ENCODE measurements at regions not wholly inside any gene's neighbourhood (a gene's known extent, or its start where the extent isn't known, plus 50 kb on each side); places are given as distances from the start of the nearest gene placed in this dataset.
"Not testable (repeated sequence)": the region's sequence is repeated elsewhere in the genome, so short reads cannot be mapped to it uniquely, and the experiment has no call there.

DNA sequence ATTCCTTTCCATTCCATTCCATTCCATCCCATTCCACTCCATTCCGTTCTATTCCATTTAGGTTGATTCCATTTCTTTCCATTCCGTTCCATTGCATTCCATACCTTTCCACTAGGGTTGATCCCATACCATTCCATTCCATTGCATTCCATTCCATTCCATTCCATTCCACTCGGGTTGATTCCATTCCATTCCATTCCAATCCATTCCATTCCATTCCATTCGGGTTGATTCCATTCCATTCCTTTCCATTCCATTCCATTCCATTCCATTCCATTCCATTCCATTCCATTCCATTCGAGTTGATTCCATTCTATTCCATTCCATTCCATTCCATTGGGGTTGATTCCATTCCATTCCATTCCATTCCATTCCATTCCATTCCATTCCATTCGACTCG is 161.1 kb downstream of the CWH43 start:
- H3K4me3 Mint-ChIP-seq, DNase-seq, H3K27ac Mint-ChIP-seq, H3K4me1 Mint-ChIP-seq, H3K27me3 Mint-ChIP-seq: not testable (repeated sequence)
- Mint-ChIP-seq H3K9me3 (peaks cover 70% of the 10 kb centered on the region), H3K36me3 (peaks cover 51% of the 10 kb centered on the region)

DNA sequence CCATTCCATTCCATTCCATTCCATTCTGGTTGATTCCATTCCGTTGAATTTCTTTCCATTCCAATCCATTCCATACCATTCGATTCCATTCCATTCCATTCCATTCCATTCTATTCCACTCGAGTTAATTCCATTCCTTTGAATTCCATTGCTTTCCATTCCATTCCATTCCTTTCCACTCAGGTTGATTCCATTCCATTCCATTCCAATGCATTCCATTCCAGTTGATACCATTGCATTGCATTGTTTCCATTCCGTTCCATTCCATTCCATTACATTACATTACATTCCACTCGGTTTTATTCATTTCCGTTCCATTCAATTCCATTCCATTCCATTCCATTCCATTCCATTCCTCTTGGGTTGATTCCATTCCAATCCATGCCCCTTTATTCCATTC is 161.5 kb downstream of the CWH43 start:
- not testable (repeated sequence) for H3K27me3 Mint-ChIP-seq, DNase-seq, H3K27ac Mint-ChIP-seq, H3K4me3 Mint-ChIP-seq, H3K4me1 Mint-ChIP-seq
- Mint-ChIP-seq H3K36me3 (peaks cover 51% of the 10 kb centered on the region), H3K9me3 (peaks cover 70% of the 10 kb centered on the region)

DNA sequence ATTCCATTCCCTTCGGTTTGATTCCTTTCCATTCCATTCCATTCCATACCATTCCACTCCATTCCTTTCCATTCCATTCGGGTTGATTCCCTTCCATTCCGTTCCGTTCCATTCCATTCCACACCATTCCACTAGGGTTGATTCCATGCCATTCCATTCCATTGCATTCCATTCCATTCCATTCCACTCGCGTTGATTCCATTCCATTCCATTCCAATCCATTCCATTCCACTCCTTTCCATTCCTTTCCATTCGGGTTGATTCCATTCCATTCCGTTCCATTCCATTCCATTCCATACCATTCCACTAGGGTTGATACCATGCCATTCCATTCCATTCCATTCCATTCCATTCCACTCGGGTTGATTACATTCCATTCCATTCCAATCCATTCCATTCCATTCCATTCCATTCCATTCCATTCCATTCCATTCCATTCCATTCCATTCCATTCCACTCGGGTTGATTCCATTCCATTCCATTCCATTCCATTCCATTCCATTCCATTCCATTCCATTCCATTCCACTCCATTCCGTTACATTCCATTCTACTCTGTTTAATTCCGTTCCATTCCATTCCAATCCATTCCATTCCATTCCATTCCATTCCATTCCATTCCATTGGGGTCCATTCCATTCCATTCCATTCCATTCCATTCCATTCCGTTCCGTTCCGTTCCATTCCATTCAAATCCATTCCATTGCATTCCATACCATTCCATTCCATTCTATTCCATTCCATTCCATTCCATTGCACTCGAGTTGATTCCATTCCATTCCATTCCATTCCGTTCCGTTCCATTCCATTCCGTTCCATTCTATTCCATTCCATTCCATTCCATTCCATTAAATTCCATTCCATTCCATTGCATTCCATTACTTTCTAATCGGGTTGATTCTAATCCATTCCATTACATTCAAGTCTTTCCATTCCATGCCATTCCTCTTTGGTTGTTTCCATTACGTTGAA is 163.2 kb downstream of the CWH43 start:
- Mint-ChIP-seq H3K9me3 (peaks cover 69% of the 10 kb centered on the region), H3K36me3 (peaks cover 47% of the 10 kb centered on the region)
- DNase-seq, H3K27me3 Mint-ChIP-seq, H3K4me3 Mint-ChIP-seq, H3K4me1 Mint-ChIP-seq, H3K27ac Mint-ChIP-seq: not testable (repeated sequence)

DNA sequence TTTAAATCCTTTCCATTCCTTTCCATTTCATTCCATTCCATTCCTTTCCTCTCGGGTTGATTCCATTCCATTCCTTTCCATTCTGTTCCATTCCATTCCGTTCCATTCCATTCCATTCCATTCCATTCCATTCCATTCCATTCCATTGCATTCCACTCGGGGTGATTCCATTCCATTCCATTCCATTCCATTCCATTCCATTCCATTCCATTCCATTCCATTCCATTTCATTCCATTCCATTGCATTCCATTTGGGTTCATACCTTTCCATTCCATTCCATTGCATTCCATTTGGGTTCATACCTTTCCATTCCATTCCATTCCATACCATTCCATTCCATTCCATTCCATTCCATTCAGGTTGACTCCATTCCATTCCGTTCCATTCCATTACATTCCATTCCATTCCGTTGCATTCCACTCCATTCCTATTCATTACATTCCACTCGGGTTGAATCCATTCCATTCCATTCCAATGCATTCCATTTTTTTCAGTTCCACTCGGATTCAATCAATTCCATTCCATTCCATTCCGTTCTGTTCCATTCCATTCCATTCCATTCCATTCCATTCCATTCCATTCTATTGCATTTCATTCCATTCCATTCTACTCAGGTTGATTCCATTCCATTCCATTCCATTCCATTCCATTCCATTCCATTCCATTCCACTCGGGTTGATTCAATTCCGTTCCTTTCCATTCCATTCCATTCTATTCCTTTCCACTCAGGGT is 164.4 kb downstream of the CWH43 start:
- Mint-ChIP-seq H3K36me3 (peaks cover 51% of the 10 kb centered on the region), H3K9me3 (peaks cover 72% of the 10 kb centered on the region)
- DNase-seq, H3K27ac Mint-ChIP-seq, H3K4me3 Mint-ChIP-seq, H3K27me3 Mint-ChIP-seq, H3K4me1 Mint-ChIP-seq: not testable (repeated sequence)

DNA sequence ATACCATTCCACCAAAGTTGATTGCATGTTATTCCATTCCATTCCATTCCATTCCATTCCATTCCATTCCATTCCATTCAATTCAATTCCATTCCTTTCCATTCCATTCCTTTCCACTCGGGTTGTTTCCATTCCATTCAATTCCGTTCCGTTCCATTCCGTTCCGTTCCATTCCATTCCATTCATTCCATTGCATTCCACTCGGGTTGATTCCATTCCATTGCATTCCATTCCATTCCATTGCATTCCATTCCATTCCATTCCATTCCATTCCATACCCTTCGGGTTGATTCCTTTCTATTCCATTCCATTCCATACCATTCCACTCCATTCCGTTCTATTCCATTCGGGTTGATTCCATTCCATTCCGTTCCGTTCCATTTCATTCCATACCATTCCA is 166.9 kb downstream of the CWH43 start:
- not testable (repeated sequence) for H3K4me1 Mint-ChIP-seq, H3K27ac Mint-ChIP-seq, H3K27me3 Mint-ChIP-seq, H3K4me3 Mint-ChIP-seq, DNase-seq
- peaks cover 68% of the 10 kb centered on the region for H3K9me3 Mint-ChIP-seq
- H3K36me3 Mint-ChIP-seq = peaks cover 47% of the 10 kb centered on the region

DNA sequence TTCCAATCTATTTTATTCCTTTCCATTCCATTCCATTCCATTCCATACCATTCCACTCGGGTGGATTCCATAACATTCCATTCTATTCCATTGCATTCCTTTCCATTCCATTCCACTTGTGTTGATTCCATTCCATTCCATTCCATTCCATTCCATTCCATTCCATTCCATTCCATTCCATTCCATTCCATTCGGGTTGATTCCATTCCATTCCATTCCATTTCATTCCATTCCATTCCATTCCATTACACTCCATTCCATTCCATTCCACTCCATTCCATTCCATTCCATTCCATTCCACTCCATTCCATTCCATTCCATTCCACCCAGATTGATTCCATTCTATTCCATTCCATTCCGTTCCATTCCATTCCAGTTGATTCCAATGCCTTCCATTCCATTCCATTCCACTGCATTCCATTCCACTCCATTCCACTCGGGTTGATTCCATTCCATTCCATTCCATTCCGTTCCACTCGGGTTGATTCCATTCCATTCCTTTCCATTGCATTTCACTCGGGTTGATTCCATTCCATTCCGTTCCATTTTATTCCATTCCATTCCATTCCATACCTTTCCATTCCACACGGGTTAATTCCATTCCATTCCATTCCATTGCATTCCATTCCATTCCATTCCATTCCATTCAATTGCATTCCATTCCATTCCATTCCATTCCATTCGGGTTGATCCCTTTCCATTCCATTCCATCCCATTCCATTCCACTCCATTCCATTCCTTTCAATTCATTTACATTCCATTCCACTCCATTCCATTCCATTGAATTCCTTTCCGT is 168.4 kb downstream of the CWH43 start:
- H3K4me3 Mint-ChIP-seq, H3K27me3 Mint-ChIP-seq, H3K4me1 Mint-ChIP-seq, H3K27ac Mint-ChIP-seq, DNase-seq: not testable (repeated sequence)
- Mint-ChIP-seq H3K9me3 (peaks cover 57% of the 10 kb centered on the region), H3K36me3 (peaks cover 39% of the 10 kb centered on the region)

DNA sequence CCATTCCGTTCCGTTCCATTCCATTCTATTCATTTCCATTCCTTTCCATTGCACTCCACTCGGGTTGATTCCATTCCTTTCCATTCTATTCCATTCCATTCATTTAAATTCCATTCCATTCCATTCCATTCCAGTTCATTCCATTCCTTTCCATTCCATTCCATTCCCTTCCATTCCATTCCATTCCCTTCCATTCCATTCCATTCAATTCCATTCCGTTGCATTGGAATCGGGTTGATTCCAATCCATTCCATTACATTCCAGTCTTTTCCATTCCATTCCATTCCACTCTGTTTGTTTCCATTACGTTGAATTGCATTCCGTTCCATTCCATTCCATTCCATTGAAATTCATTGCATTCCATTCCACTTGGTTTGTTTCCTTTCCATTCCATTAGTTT is 169.2 kb downstream of the CWH43 start:
- Mint-ChIP-seq H3K36me3 (peaks cover 34% of the 10 kb centered on the region), H3K9me3 (peaks cover 49% of the 10 kb centered on the region)
- not testable (repeated sequence) for H3K4me3 Mint-ChIP-seq, H3K4me1 Mint-ChIP-seq, H3K27me3 Mint-ChIP-seq, H3K27ac Mint-ChIP-seq, DNase-seq

DNA sequence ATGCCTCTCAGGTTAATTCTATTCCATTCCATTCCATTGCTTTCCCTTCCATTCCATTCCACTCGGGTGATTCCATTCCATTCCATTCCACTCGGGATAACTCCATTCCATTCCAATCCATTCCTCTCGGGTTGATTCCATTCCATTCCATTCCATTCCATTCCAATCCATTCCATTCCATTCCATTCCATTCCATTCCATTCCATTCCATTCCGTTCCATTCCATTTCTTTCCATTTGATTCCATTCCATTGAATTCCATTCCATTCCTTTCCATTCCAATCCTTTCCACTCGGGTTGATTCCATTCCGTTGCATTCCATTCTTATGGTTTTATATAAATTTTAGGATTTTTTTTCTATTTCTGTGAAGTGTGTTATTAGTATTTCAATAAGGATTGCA is 170.2 kb downstream of the CWH43 start:
- DNase-seq, H3K4me3 Mint-ChIP-seq, H3K27me3 Mint-ChIP-seq, H3K4me1 Mint-ChIP-seq, H3K27ac Mint-ChIP-seq: not testable (repeated sequence)
- peaks cover 26% of the 10 kb centered on the region for H3K36me3 Mint-ChIP-seq
- H3K9me3 Mint-ChIP-seq = peaks cover 41% of the 10 kb centered on the region

DNA sequence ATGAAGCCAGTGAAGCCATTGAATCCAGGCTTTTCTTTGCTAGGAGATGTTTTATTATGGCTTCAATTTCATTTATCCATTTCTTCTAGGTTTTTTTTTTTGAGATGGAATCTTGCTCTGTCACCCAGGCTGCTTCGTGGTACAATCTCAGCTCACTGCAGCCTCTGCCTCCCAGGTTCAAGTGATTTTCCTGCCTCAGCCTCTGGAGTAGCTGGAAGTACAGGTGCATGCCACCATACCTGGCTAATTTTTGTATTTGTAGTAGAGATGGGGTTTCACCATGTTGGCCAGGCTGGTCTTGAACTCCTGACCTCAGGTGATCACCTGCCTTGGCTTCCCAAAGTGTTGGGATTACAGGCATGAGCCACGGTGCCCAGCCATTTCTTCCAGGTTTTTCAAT is 171.6 kb downstream of the CWH43 start:
- peaks cover 26% of the 10 kb centered on the region for H3K36me3 Mint-ChIP-seq
- peaks cover 41% of the 10 kb centered on the region for H3K9me3 Mint-ChIP-seq
- not testable (repeated sequence) for H3K27ac Mint-ChIP-seq, H3K4me1 Mint-ChIP-seq, H3K4me3 Mint-ChIP-seq, DNase-seq, H3K27me3 Mint-ChIP-seq

DNA sequence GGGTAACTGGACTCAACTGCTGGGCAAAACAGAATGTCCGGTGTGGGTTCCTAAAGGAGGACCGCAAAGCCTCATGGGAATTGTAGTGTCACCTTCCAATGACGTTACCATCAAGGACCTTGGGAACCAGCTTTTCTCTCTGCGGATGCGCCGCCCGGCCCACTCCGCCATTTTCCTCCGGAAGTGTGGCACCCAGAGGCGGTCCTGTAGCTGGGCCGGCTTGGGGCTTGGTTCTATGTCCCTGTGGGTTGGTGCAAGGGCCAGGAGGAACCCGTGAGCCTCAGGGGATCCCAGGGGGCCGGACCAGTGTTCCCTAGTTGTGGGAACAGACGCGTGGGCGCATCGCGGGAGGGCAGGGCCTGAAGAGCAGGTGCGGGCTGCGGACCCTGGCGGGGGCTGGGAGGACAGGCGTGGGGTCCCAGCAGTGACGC is 175.1 kb downstream of the CWH43 start:
- not testable (repeated sequence) for H3K27ac Mint-ChIP-seq, H3K4me3 Mint-ChIP-seq, H3K4me1 Mint-ChIP-seq, H3K27me3 Mint-ChIP-seq, H3K36me3 Mint-ChIP-seq, DNase-seq
- H3K9me3 Mint-ChIP-seq = peaks cover 10% of the 10 kb centered on the region

DNA sequence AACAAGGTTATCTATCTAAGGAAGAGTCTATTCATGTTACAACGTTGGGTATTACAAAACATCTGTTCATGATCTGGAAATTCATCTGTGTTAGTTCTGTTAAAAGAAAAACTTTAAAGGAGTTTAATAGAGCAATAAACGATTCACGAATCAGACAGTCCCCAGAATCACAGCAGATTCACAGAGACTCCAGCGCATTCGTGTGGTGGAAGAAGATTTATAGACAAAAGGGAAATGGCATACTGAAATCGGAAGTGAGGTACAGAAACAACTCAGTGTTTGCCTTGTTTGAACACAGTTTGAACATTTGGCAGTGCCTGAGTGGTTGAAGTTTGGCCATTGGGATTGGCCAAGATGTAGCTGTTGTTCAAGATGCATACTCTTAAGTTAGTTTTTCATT is 178.8 kb downstream of the CWH43 start:
- H3K27me3 Mint-ChIP-seq, DNase-seq, H3K4me1 Mint-ChIP-seq, H3K4me3 Mint-ChIP-seq, H3K9me3 Mint-ChIP-seq, H3K36me3 Mint-ChIP-seq, H3K27ac Mint-ChIP-seq: not testable (repeated sequence)

DNA sequence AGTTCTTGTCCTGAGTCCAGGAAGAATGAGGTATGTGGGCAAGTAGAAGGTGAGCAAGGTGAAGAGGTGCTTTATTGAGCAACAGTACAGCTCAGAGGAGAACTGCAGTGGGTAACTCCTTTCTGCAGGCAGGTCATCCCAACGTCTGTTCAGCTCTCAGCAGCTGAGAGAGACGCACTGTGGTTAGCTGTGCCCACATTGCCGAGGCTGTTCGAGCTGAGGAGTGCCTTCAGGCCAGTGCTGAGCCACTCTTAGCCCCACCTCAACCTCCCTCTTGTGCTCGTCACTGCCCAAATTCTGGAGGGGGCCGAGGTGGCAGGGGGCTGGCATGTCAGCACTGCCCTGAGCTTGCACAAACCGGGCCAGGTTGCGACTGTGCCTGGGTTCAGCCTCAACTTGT is 191.8 kb downstream of the CWH43 start:
- H3K27ac Mint-ChIP-seq, DNase-seq, H3K27me3 Mint-ChIP-seq, H3K4me1 Mint-ChIP-seq, H3K36me3 Mint-ChIP-seq, H3K4me3 Mint-ChIP-seq, H3K9me3 Mint-ChIP-seq: not testable (repeated sequence)

DNA sequence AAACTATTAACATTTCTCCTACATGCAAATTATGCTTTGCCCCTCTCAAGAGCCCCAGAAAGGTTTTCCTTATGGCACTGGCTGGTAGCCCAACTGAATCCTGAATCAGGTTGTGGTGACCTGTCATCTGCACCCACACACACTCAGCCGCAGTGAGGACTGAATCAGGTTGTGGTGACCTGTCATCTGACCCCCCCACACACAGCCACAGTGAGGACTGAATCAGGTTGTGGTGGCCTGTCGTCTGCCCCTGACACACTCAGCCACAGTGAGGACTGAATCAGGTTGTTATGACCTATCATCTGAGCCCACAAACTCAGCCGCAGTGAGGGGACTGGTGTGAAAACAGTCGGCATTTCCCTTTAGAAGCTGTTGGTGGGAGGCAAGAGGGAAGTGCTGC is 195.0 kb downstream of the CWH43 start:
- H3K4me3 Mint-ChIP-seq, H3K9me3 Mint-ChIP-seq, H3K4me1 Mint-ChIP-seq, H3K27ac Mint-ChIP-seq, H3K27me3 Mint-ChIP-seq, DNase-seq, H3K36me3 Mint-ChIP-seq: not testable (repeated sequence)

DNA sequence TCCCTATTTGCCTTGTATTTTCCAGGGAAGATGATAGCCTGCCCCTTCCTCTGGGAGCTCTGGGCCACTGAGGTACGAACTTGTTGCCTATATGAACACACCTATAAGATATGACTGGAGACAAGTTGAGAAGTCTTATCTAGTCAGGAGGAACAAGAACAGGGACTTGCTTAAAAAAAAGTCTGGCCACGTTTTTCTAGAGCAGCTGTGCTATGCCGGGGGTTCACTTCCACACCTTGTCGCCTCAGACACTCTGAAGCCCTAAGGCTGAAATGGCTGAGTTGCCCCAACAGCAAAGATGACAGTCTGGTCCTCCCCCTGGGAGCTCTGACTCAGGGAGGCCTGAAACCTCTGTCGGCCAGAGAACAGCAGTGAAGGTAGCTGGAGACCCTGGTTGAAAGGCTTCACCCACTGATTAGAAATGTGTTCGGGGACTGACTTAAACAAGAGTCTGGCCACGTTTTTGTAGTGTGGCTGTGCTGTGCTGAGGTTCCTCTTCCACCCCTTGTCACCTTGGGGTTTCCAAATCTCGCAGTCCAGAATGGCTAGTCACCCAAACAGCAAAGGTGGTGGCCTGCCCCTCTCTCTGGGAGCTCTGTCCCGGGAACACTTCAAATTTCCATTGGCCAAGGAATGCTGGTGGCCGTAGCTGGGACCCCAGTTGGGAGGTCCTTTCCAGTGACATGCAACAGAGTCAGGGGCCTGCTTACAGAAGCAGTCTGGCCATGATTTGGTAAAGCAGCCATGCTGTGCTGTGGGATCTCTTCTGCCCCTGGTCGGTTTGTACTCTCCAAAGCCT is 225.5 kb downstream of the CWH43 start:
- not testable (repeated sequence) for DNase-seq, H3K4me3 Mint-ChIP-seq, H3K36me3 Mint-ChIP-seq, H3K27ac Mint-ChIP-seq, H3K4me1 Mint-ChIP-seq, H3K9me3 Mint-ChIP-seq, H3K27me3 Mint-ChIP-seq

All from activated naive CD8-positive, alpha-beta T cell treated with anti-CD3 and anti-CD28 coated beads for 36 hours (primary cell).